Frontal cortex (tissue), 3 donors: ENCODE measurements at regions not wholly inside any gene's neighbourhood (a gene's known extent, or its start where the extent isn't known, plus 50 kb on each side); places are given as distances from the start of the nearest gene placed in this dataset.
"Not testable (repeated sequence)": the region's sequence is repeated elsewhere in the genome, so short reads cannot be mapped to it uniquely, and the experiment has no call there.

Source experiments
- DNase-seq, 2 donors: peaks; one replicate each; pipeline ENCODE4 v3.0.0; 2012; ENCODE audit warnings: low spot score in 2 of 2
- FAIRE-seq: peaks from 2 replicates; lab custom pipeline; 2012; peaks lifted over from hg19 to GRCh38; lab: Jason Lieb, UNC
- donor health status: control.
- donor health status: control.
- donor health status: control.

GRCh38 chr6:40671001-40671693, 84.0 kb upstream of the LRFN2 start:
- FAIRE-seq (no peak), DNase-seq (no peak)

- no peak for DNase-seq
- no peak for FAIRE-seq
Measured at GRCh38 chr6:40669343-40669742, 82.2 kb upstream of the LRFN2 start.

- no peak for FAIRE-seq
- DNase-seq = no peak
Measured at GRCh38 chr6:40668203-40668602, 81.0 kb upstream of the LRFN2 start.

GRCh38 chr6:40666530-40666929, 79.4 kb upstream of the LRFN2 start:
- no peak for FAIRE-seq
- no peak for DNase-seq

- FAIRE-seq = no peak
- no peak for DNase-seq
Measured at GRCh38 chr6:40661726-40662125, 74.6 kb upstream of the LRFN2 start.

- not testable (repeated sequence) for FAIRE-seq, DNase-seq
Measured at GRCh38 chr6:40656772-40657171, 69.6 kb upstream of the LRFN2 start.

- no peak for FAIRE-seq
- no peak for DNase-seq
Measured at GRCh38 chr6:40654828-40655227, 67.7 kb upstream of the LRFN2 start.

- no peak for FAIRE-seq
- DNase-seq = no peak
Measured at GRCh38 chr6:40645043-40645442, 57.9 kb upstream of the LRFN2 start.

GRCh38 chr6:40642837-40643236, 55.7 kb upstream of the LRFN2 start:
- FAIRE-seq (no peak), DNase-seq (no peak)

- FAIRE-seq = no peak
Measured at GRCh38 chr6:40642190-40642589, 55.0 kb upstream of the LRFN2 start.

GRCh38 chr6:40640599-40641227, 53.5 kb upstream of the LRFN2 start:
- DNase-seq (peak in 1 of 2 donors; percentile 30), FAIRE-seq (no peak)

More at GRCh38 chr6:40642190-40642589, 55.0 kb upstream of the LRFN2 start:
- DNase-seq = no peak
